IMR-90 (cell line): ENCODE measurements at regions not wholly inside any gene's neighbourhood (a gene's known extent, or its start where the extent isn't known, plus 50 kb on each side); places are given as distances from the start of the nearest gene placed in this dataset.

ENCODE experiments used
- ATAC-seq: fragments of 200-7000 bp; cut with Tn5 transposase; 2 replicates; pipeline ENCODE4 v1.9.1; 2020; ENCODE audit warnings: low read depth, mild to moderate bottlenecking, moderate library complexity
- BruUV-seq: library from RNA; stranded (reverse); fragments of 400-500 nt; replicated peaks from 2 replicates; lab custom pipeline; 2021; lab: Mats Ljungman, UMichigan
- CTCF ChIA-PET: fragments of 300-600 bp; formaldehyde crosslinking; extraction: SDS; loops from one replicate; lab custom pipeline; 2021; ENCODE audit warnings: antibody characterized with exemption; lab: Yijun Ruan, JAX
- POLR2A ChIA-PET: fragments of 300-600 bp; sonication (Branson Sonifier 250); formaldehyde crosslinking; loops from one replicate; lab custom pipeline; 2022; ENCODE audit warnings: antibody characterized with exemption; ENCODE audit not compliant: unreplicated experiment; lab: Charles Lee
- DNase-seq: peaks from one replicate; pipeline ENCODE4 v3.0.0; 2013
- H2AFZ ChIP-seq: replicated peaks from 2 replicates; pipeline ENCODE3; 2013; ENCODE audit warnings: low read length, mild to moderate bottlenecking; ENCODE audit not compliant: poor library complexity
- H2AK5ac ChIP-seq: 2 replicates; pipeline ENCODE4 v1.6.1; 2013; ENCODE audit warnings: low read depth, low read length, inconsistent platforms
- H2AK9ac ChIP-seq: replicated peaks from 2 replicates; pipeline ENCODE3; 2013; ENCODE audit warnings: mild to moderate bottlenecking, low read depth, low read length, moderate library complexity; ENCODE audit not compliant: poor library complexity
- H2BK120ac ChIP-seq: 2 replicates; pipeline ENCODE4 v1.6.1; 2013; ENCODE audit warnings: low read depth, low read length, inconsistent platforms
- H2BK15ac ChIP-seq: 3 replicates; pipeline ENCODE4 v1.6.1; 2013; ENCODE audit warnings: low read depth, low read length, inconsistent platforms
- H2BK20ac ChIP-seq: 2 replicates; pipeline ENCODE4 v1.6.1; 2013; ENCODE audit warnings: low read depth, mild to moderate bottlenecking, inconsistent platforms, low read length, moderate library complexity
- H2BK5ac ChIP-seq: 2 replicates; pipeline ENCODE4 v1.6.1; 2013; ENCODE audit warnings: mild to moderate bottlenecking, low read depth, low read length, inconsistent platforms; ENCODE audit not compliant: poor library complexity, severe bottlenecking
- H3K14ac ChIP-seq: replicated peaks from 2 replicates; pipeline ENCODE4 v1.6.1; 2013; ENCODE audit warnings: low read depth, low read length, inconsistent platforms
- H3K18ac ChIP-seq: 2 replicates; pipeline ENCODE4 v1.6.1; 2013; ENCODE audit warnings: low read depth, low read length, control low read depth
- H3K23ac ChIP-seq: 2 replicates; pipeline ENCODE4 v1.6.1; 2013; ENCODE audit warnings: low read depth, low read length, inconsistent platforms
- H3K27ac ChIP-seq: 2 replicates; pipeline ENCODE4 v1.5.1; 2013; ENCODE audit warnings: mild to moderate bottlenecking, control low read depth, low read length; ENCODE audit not compliant: insufficient read depth
- H3K27me3 ChIP-seq: 2 replicates; pipeline ENCODE4 v1.6.1; 2013; ENCODE audit warnings: low read length; ENCODE audit not compliant: control insufficient read depth, insufficient read depth
- H3K36me3 ChIP-seq: 2 replicates; pipeline ENCODE4 v1.6.1; 2013; ENCODE audit warnings: low read length, mixed read lengths; ENCODE audit not compliant: control insufficient read depth, insufficient read depth
- H3K4ac ChIP-seq: 2 replicates; pipeline ENCODE4 v1.6.1; 2013; ENCODE audit warnings: low read depth, low read length, inconsistent platforms
- H3K4me1 ChIP-seq: 2 replicates; pipeline ENCODE4 v1.6.1; 2013; ENCODE audit warnings: low read length, mixed read lengths; ENCODE audit not compliant: control insufficient read depth, insufficient read depth
- H3K4me2 ChIP-seq: 2 replicates; pipeline ENCODE4 v1.6.1; 2013; ENCODE audit warnings: low read depth, mild to moderate bottlenecking, control low read depth, low read length, moderate library complexity
- H3K4me3 ChIP-seq: 2 replicates; pipeline ENCODE4 v1.5.1; 2013; ENCODE audit warnings: low read depth, mild to moderate bottlenecking, control low read depth, low read length, moderate library complexity; ENCODE audit not compliant: insufficient read depth
- H3K56ac ChIP-seq: 2 replicates; pipeline ENCODE4 v1.6.1; 2013; ENCODE audit warnings: low read length, inconsistent platforms; ENCODE audit not compliant: insufficient read depth; ENCODE audit errors: extremely low read depth
- H3K79me1 ChIP-seq, 2 experiments: 2 replicates each; pipeline ENCODE4 v1.6.1; 2013; ENCODE audit warnings: low read length in 2 of 2, inconsistent platforms in 1 of 2, low read depth in 1 of 2
- H3K9ac ChIP-seq: 2 replicates; pipeline ENCODE4 v1.6.1; 2013; ENCODE audit warnings: low read depth, low read length, control low read depth
- H3K9me1 ChIP-seq: 2 replicates; pipeline ENCODE4 v1.6.1; 2013; ENCODE audit warnings: low read length, inconsistent platforms; ENCODE audit not compliant: insufficient read depth
- H3K9me3 ChIP-seq: 2 replicates; pipeline ENCODE4 v1.6.1; 2013; ENCODE audit warnings: low read length; ENCODE audit not compliant: control insufficient read depth, insufficient read depth
- H4K20me1 ChIP-seq: 2 replicates; pipeline ENCODE4 v1.6.1; 2013; ENCODE audit warnings: low read length, inconsistent platforms; ENCODE audit not compliant: insufficient read depth
- H4K5ac ChIP-seq: 2 replicates; pipeline ENCODE4 v1.6.1; 2013; ENCODE audit warnings: mild to moderate bottlenecking, low read depth, low read length, control low read depth
- H4K8ac ChIP-seq, 2 experiments: 2 replicates each; pipeline ENCODE4 v1.6.1; 2013; ENCODE audit warnings: low read depth in 2 of 2, low read length in 2 of 2, control low read depth in 1 of 2, inconsistent platforms in 1 of 2
- H4K91ac ChIP-seq: 2 replicates; pipeline ENCODE4 v1.6.1; 2013; ENCODE audit warnings: low read depth, low read length, inconsistent platforms; ENCODE audit not compliant: insufficient read depth
- FOS ChIP-seq: fragments of 150-350 bp; IDR thresholded peaks from 2 replicates; pipeline ENCODE4 v1.6.1; 2016; ENCODE audit warnings: low read depth, low read length
- MAFK ChIP-seq: IDR thresholded peaks from 2 replicates; pipeline ENCODE4 v1.6.1; 2012; ENCODE audit warnings: low read depth, low read length, improper control_type of control experiment
- dilution Hi-C: fragments of 300-500 bp; cut with HindIII; formaldehyde crosslinking; loops from one replicate; pipeline ENCODE4 v1.14.3; 2018; ENCODE audit warnings: low sequenced_read_pairs; ENCODE audit not compliant: unreplicated experiment
- in situ Hi-C: fragments of 300-500 bp; cut with MboI; formaldehyde crosslinking; loops from 3 replicates; pipeline ENCODE4 v1.14.3; 2019; ENCODE audit warnings: low sequenced_read_pairs, inconsistent platforms, mixed read lengths
- intact Hi-C: fragments of 100-400 bp; cut with micrococcal nuclease; formaldehyde crosslinking; loops from 2 replicates; pipeline ENCODE4 v1.10.0; 2022

- H2AK5ac ChIP-seq = no peak overlapping the region
- in situ Hi-C loops = no loop called here
- no peak overlapping the region for H3K4me3 ChIP-seq
- ChIA-PET CTCF (no interaction called here), POLR2A (no interaction called here)
- H3K56ac ChIP-seq = no peak overlapping the region
- dilution Hi-C loops = no loop called here
- no peak overlapping the region for H3K14ac ChIP-seq
- H3K79me1 ChIP-seq = no peaks in the 10 kb centered on the region
- H3K23ac ChIP-seq = no peak overlapping the region
- H2BK120ac ChIP-seq = no peak overlapping the region
- no peak overlapping the region for H3K9ac ChIP-seq
- H4K20me1 ChIP-seq = no peaks in the 10 kb centered on the region
- no peaks in the 10 kb centered on the region for H3K9me1 ChIP-seq
- H3K4me1 ChIP-seq = no peaks in the 10 kb centered on the region
- intact Hi-C loops = no loop called here
- H4K91ac ChIP-seq = no peak overlapping the region
- no peak overlapping the region for H2AFZ ChIP-seq
- no peak overlapping the region for H2BK20ac ChIP-seq
- H2AK9ac ChIP-seq = no peak overlapping the region
- no peak overlapping the region for H2BK5ac ChIP-seq
- H4K8ac ChIP-seq = no peak overlapping the region
- ATAC-seq (no peak), DNase-seq (no peak)
- no peak overlapping the region for H2BK15ac ChIP-seq
- no peak overlapping the region for H3K4ac ChIP-seq
- no peak overlapping the region for H3K4me2 ChIP-seq
- H3K27me3 ChIP-seq = no peaks in the 10 kb centered on the region
- H3K27ac ChIP-seq = no peak overlapping the region
- no peak overlapping the region for H3K18ac ChIP-seq
- H4K5ac ChIP-seq = no peak overlapping the region
- BruUV-seq = no TSS peak
- no peaks in the 10 kb centered on the region for H3K36me3 ChIP-seq
- TF ChIP-seq FOS = no peak
- peak; percentile 53 for TF ChIP-seq MAFK
- H3K9me3 ChIP-seq = no peaks in the 10 kb centered on the region
Observed at GRCh38 chr6:81289229-81289628, 463.3 kb downstream of the TENT5A start.
